T-helper 2 cell treated with Interferon-gamma antibody and Interleukin-4, amounts not matched to agents 5 μg/mL and 100 μg/mL, for 36 hours (primary cell): ENCODE measurements at regions not wholly inside any gene's neighbourhood (a gene's known extent, or its start where the extent isn't known, plus 50 kb on each side); places are given as distances from the start of the nearest gene placed in this dataset.

Experiments used
- DNase-seq: peaks from one replicate; pipeline ENCODE4 v3.0.0; 2021; ENCODE audit warnings: low spot score
- H3K27ac Mint-ChIP-seq: one replicate; pipeline ENCODE4 v1.8.0; 2021; ENCODE audit warnings: mild to moderate bottlenecking, mixed read lengths
- H3K27me3 Mint-ChIP-seq: one replicate; pipeline ENCODE4 v1.8.0; 2021; ENCODE audit warnings: low read depth, mixed read lengths
- H3K36me3 Mint-ChIP-seq: one replicate; pipeline ENCODE4 v1.8.0; 2021; ENCODE audit warnings: low read depth, mixed read lengths
- H3K4me1 Mint-ChIP-seq: one replicate; pipeline ENCODE4 v1.8.0; 2021; ENCODE audit warnings: low read depth, mixed read lengths
- H3K4me3 Mint-ChIP-seq: one replicate; pipeline ENCODE4 v1.8.0; 2022; ENCODE audit warnings: mild to moderate bottlenecking, moderate library complexity, mixed read lengths
- H3K9me3 Mint-ChIP-seq: one replicate; pipeline ENCODE4 v1.8.0; 2021; ENCODE audit warnings: mixed read lengths

DNA sequence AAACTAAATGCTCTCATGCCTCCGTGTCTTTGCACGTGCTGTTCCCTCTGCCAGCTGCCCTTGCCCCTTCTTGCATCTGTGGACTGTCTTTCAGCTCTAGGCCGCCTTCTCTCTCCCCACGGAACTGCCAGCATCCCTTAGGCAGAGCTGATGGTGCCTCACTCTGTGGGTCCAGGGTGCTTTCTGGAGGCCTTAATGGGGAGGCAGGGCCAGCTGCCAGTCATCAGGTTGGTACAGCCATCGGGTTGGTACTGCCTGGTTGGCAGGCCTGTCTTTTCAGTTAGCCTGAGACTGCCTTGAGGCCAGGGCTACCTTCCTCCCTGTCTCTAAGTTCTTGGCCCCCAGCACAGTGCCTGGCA is 61.4 kb upstream of the TARBP1 start:
- Mint-ChIP-seq H3K4me1 (peaks cover 27% of the 10 kb centered on the region), H3K9me3 (no peaks in the 10 kb centered on the region), H3K27ac (no peak overlapping the region), H3K4me3 (no peak overlapping the region), H3K36me3 (no peaks in the 10 kb centered on the region), H3K27me3 (no peaks in the 10 kb centered on the region)
- no peak for DNase-seq

DNA sequence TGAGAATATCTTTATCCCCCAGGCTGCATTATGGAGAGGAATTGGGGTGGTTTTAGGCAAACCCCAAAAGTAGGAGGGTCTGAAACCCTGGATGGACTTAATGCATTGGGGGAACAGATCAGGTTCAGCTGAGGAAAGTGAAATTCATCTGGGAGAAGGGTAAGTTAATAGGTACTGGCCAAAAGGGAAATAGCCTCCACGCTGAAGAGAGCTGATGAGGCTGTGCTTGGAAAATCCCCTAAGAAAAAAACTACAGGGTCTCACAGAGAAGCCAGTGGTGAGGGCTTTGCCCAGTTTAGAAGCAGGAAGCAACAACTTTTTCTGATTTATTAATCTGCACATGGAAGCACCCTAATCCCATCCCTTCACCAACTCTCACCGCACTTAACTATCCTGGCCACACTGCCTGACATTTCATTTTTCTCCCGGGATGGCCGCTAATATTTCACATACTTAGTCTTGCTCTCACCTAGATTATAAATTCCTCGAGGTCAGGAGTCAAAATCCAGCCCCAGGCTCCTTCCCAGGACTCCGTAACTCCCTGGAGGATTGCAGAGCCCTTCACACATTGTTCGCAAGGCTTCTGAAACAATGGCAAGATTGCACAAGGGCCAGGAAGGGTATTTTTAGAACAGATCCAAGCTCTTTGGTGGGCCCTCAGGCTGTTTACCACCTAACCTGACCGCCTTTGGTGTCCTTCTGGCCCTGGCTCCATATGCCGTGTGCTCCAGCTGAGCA is 60.9 kb upstream of the TARBP1 start:
- Mint-ChIP-seq H3K36me3 (no peaks in the 10 kb centered on the region), H3K27ac (peak overlapping the region; percentile 53), H3K9me3 (no peaks in the 10 kb centered on the region), H3K27me3 (no peaks in the 10 kb centered on the region), H3K4me1 (peaks cover 22% of the 10 kb centered on the region), H3K4me3 (no peak overlapping the region)
- DNase-seq, result no peak

DNA sequence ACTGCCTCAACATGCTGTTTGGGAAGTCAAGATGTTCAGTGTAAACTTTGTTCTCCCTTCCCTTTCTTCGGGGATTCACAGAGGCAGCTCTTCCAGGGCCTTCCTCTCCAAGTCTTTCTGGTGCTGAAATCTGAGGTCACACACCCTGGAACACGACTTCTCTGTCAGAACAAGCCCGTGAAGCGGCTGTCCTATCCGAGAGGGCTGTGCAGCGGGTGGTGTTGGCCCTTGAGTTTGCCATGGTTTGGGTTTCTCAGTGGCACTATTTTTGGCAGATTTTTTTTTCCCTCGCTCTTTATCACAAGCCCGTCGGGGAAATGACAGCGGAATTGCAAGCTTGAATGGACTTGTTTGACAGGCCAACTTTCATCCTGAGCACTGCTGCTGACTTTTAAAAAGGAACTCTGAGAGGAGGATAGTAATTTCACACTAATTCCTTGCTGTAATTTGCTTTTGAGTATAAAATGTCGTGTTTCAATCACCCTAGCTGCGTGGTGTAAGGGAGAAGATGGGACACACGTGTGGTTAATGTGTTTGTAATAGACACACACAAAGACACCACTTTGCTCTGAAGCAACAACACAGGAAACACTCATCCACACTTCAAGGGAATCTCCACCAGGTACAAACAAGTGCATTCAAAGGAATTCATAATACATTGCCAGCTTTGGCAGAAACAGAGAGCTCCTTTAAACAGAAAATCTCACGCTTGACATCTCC is 60.1 kb upstream of the TARBP1 start:
- H3K4me1 Mint-ChIP-seq, result peaks cover 14% of the 10 kb centered on the region
- no peaks in the 10 kb centered on the region for H3K9me3 Mint-ChIP-seq
- no peak overlapping the region for H3K27ac Mint-ChIP-seq
- no peaks in the 10 kb centered on the region for H3K27me3 Mint-ChIP-seq
- no peaks in the 10 kb centered on the region for H3K36me3 Mint-ChIP-seq
- no peak for DNase-seq
- no peak overlapping the region for H3K4me3 Mint-ChIP-seq

DNA sequence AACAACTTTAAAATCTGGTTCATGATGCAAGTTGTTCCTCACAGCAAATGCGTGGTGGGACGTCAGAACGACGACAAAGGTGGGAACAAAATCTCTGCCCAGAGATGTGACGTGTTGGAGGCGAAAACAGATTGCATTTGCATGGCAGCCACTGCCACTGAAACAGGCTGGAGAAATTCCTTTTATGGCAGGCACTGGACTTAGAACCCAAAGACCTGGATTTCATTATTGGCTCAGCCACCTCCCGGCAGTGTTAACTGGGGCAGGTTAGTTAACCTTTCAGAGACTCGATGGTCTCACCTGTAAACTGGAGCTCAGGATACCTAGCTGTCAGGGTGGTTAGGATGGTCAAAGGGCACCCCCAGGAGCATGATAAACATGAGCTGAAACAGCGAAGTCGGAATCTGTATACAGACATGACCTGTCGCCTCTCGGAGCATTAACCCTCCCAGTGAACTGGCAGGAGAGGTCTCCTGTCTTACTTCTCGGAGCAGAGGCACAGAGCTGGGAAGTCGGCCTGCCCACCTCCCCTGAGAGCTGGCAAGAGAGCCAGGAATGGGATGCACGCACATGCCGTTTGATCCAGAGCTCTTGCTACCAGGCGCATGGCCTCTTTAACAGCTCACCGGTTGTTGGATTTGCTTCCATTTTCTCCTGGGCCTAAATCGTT is 59.2 kb upstream of the TARBP1 start:
- Mint-ChIP-seq H3K9me3 (no peaks in the 10 kb centered on the region), H3K4me3 (no peak overlapping the region)
- DNase-seq, result no peak

DNA sequence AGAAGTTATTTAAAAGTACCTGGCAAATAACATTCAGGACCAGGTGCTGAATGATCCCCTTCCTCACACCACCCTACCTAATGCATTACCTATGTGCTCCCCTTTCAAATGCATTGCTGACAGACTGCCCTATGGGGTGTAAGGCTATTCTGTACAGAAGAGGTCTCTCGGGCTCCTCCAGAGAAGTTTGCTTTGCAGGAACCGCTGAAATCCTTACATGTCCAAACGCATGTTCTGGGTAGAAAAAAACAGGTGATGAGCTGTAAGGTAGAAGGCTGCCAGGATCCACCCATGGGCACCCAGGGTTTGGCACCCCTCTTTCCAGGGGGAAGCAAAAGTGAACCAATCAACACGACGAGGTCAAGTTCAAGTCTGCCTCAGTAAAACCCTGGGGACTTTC is 58.3 kb upstream of the TARBP1 start:
- Mint-ChIP-seq H3K4me3 (no peak overlapping the region), H3K9me3 (no peaks in the 10 kb centered on the region)
- DNase-seq, result no peak

More for the DNA sequence above, 59.2 kb upstream of the TARBP1 start:
- no peaks in the 10 kb centered on the region for H3K27me3 Mint-ChIP-seq
- no peaks in the 10 kb centered on the region for H3K36me3 Mint-ChIP-seq
- peaks cover 6% of the 10 kb centered on the region for H3K4me1 Mint-ChIP-seq
- no peak overlapping the region for H3K27ac Mint-ChIP-seq

DNA sequence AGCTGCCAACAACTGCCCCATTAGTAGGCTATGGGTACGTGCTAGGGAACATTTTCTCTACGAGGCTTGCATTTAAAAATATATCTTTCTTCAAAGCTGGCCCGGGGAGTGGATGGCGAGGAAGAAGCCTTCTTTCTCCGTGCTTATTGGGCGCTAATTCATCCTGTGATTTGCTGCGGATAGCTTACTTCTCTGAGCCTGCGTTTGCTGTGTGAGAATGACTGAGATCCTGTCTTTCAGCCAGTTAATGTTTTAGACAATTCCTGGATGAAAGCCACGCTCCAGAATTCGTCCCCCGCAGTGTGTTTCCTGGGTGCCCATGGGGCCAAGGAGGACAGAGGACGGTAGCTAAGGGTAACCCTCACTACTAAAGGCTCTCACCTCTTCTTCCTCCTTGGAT is 57.8 kb upstream of the TARBP1 start:
- no peaks in the 10 kb centered on the region for H3K36me3 Mint-ChIP-seq
- no peak overlapping the region for H3K4me3 Mint-ChIP-seq
- H3K4me1 Mint-ChIP-seq, result peaks cover 1% of the 10 kb centered on the region
- no peaks in the 10 kb centered on the region for H3K27me3 Mint-ChIP-seq
- H3K27ac Mint-ChIP-seq, result no peak overlapping the region
- DNase-seq, result no peak
- no peaks in the 10 kb centered on the region for H3K9me3 Mint-ChIP-seq

More for the DNA sequence above, 58.3 kb upstream of the TARBP1 start:
- H3K36me3 Mint-ChIP-seq, result no peaks in the 10 kb centered on the region
- no peaks in the 10 kb centered on the region for H3K27me3 Mint-ChIP-seq
- H3K27ac Mint-ChIP-seq, result no peak overlapping the region
- H3K4me1 Mint-ChIP-seq, result peaks cover 1% of the 10 kb centered on the region

DNA sequence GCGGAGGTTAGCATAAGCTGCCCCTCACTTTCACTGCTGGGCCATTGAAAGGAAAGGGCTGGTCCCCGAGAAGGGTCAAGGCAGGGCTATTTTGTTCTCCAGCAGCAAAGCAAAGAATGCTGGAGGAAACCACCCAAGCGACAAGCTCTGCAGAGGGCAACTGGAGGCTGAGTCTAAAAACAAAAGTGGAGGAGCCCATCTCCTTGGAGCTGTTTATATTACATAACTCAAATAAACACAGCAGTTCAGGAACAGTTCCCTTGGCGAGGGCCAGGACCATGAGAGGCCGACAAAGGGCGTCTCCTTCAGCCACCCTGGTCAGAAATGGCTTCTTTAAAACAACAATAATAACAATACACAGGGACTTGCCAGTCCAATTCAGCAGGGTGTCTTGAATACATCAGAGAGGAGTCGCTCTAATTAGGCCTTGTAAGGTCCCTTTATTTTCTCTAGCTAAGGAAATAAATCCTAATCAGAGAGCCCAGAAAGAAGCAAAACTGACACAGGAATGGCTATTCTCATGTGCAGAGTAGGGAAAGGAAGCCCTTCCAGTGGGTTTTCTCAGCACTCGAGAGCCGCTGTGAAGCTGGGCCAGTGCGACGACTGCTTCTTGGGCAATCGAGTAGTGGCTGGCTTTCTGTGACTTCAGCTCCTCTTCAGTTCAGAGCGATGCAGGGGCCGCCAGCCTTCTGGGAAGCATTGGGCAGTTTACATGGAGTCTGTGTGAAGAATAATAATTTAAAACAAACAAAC is 57.0 kb upstream of the TARBP1 start:
- no peaks in the 10 kb centered on the region for H3K27me3 Mint-ChIP-seq

DNA sequence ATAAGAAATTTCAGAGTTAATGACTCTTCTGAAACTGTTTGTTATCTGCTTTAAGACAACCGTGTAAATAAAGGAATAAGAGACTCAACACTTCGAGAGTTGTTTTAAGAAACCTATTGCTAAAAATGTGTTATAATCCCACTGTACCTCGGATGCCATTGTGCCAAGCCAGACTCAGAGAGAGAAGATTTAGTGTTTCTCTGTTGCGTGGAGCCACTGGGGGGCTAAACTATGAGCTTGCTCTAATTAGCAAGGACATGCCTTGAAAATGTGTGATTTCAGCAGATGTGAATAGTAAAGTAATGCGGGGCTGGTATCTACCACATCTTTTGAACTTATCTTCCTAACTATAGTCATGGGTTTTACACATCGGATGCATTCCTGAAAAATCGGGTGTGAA is 56.2 kb upstream of the TARBP1 start:
- Mint-ChIP-seq H3K4me1 (peaks cover 4% of the 10 kb centered on the region), H3K36me3 (no peaks in the 10 kb centered on the region), H3K27ac (no peak overlapping the region), H3K4me3 (no peak overlapping the region), H3K9me3 (no peaks in the 10 kb centered on the region), H3K27me3 (no peaks in the 10 kb centered on the region)
- no peak for DNase-seq

More for the DNA sequence above, 57.0 kb upstream of the TARBP1 start:
- H3K27ac Mint-ChIP-seq, result no peak overlapping the region
- no peak overlapping the region for H3K4me3 Mint-ChIP-seq
- no peak for DNase-seq
- no peaks in the 10 kb centered on the region for H3K36me3 Mint-ChIP-seq
- H3K4me1 Mint-ChIP-seq, result peaks cover 1% of the 10 kb centered on the region
- no peaks in the 10 kb centered on the region for H3K9me3 Mint-ChIP-seq

DNA sequence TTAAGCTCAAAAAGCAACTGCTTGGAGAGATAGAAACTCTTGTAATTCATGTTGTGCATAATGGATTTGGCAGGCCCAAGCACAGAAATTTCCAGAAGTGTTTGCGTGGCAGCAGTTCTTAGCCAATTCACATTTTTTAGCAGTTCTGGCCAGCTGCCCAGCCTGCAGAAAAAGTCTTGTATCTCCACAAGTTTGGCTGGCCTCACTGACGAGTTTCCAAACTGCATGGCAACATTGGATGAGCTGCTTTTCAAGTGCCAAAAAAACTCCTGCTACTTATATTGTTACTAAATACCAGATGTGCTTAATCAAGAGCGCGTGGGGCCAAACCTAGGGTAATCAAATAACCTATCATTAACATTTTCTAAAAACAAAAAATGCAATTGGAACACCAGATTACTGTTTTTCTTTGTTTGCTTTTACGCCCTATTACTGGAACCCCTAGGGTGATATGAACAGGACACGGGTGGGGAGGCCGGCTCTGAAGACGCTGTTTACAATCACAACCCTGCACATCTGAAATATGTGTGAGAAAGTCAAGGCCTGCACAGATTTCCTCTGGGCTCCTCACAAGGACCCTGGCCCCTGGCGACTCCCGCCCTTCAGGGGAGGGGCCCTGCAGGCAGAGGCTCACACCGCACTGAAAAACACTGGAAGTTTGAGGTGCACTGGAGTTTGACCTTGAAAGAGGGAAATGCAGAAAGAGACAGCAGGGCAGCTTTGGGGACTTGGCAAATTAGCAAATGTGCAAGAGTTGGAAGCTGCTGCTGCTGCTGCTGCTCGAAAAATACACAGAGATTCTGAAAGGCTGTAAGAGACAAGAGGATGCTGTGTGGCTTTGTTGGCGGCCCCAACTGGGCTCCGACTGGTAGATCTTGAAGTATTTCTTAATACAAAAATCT is 55.2 kb upstream of the TARBP1 start:
- Mint-ChIP-seq H3K4me1 (peaks cover 7% of the 10 kb centered on the region), H3K36me3 (no peaks in the 10 kb centered on the region), H3K4me3 (no peak overlapping the region), H3K27me3 (no peaks in the 10 kb centered on the region), H3K27ac (no peak overlapping the region), H3K9me3 (no peaks in the 10 kb centered on the region)
- no peak for DNase-seq

DNA sequence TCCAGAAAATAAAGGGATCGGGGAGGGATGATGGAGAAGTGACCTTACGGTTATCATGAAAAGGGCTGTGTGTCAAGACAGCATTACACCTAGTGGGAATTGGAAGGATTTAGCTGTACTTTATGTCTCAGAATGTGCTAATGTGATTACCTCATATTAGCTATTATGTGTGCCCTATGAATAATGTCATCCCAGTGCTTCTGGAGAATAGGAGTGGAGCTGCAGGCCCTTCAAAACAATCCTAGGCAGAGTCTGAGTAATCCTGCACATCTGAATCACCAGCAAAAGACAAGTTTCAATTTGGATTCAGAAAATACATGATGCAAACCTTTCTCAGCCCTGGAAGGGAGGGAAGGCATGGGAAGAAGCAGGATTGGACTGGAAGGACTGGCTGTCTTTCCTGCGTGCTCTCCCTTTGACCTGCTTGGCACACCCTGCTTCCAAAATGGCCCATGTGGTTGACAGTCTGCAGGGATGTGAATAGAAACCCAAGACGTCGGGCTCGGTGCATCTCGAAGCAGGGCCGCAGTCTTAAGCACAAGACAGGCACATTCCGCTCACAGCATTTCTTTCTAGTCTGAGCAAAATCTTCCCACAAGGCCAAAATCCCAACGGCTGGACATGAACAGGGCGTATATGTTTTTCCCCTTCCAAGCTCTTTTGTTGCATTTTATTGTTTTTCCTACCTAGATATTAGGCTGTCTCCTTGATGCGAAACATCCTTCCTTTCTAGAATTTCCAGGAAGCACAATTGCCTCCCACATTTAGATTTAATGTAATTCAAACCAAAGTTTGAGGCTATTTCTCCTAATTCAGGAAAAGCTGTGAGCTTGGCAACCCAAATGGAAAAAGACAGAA is 54.3 kb upstream of the TARBP1 start:
- no peak overlapping the region for H3K27ac Mint-ChIP-seq
- H3K36me3 Mint-ChIP-seq, result no peaks in the 10 kb centered on the region
- DNase-seq, result no peak
- peaks cover 15% of the 10 kb centered on the region for H3K4me1 Mint-ChIP-seq
- no peak overlapping the region for H3K4me3 Mint-ChIP-seq
- no peaks in the 10 kb centered on the region for H3K27me3 Mint-ChIP-seq
- no peaks in the 10 kb centered on the region for H3K9me3 Mint-ChIP-seq

DNA sequence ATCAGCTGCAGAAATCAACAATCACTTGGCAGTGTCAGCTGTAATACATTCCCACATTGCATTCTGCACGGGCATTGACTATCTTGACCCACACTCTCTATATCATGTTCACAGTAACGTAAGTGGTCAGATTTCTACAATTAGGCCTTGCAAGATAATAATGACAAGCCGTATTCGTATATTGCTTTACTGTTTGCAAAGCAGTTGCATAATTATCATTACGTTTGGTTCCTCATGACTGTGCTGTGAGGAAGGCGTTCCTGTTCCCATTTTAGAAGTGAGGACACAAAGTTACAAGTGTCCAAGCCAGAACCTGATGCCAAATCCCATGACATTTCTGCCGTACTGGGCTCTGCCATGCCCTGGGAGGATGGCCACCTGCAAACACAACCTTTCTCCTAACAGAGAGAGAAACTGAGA is 53.5 kb upstream of the TARBP1 start:
- Mint-ChIP-seq H3K9me3 (no peaks in the 10 kb centered on the region), H3K4me1 (peaks cover 15% of the 10 kb centered on the region), H3K27ac (no peak overlapping the region), H3K36me3 (no peaks in the 10 kb centered on the region), H3K4me3 (no peak overlapping the region), H3K27me3 (no peaks in the 10 kb centered on the region)
- DNase-seq, result no peak

DNA sequence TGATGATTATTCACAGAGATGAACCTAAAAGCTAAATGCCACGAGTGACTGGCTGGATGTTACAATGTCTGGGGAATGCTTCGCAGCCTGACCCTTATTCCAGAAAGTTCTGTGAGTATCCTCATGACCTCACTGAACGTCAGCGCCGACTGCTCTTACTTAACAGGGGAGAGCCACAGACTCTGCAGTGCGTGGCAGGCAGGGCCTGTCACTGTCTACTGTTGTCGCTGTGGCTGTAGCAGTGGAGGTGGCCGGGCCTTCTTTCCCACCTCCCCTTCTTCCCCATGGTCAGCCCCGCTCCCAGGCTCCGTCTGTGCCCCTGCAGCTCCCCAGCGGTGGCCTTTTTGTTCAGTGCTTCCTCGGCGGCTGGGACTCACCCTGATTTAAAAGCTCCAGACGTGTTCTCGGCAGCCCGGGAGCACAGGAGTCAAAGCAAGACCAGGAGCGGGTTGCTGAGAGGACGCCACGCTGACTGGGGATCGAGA is 52.2 kb upstream of the TARBP1 start:
- Mint-ChIP-seq H3K27ac (no peak overlapping the region), H3K4me3 (no peak overlapping the region), H3K36me3 (no peaks in the 10 kb centered on the region), H3K27me3 (no peaks in the 10 kb centered on the region), H3K4me1 (peaks cover 17% of the 10 kb centered on the region), H3K9me3 (no peaks in the 10 kb centered on the region)
- no peak for DNase-seq
